HG03432 (cell line): ENCODE measurements at regions not wholly inside any gene's neighbourhood (a gene's known extent, or its start where the extent isn't known, plus 50 kb on each side); places are given as distances from the start of the nearest gene placed in this dataset.

Experiments used
- ATAC-seq: cut with Tn5 transposase; IDR thresholded peaks from one replicate; pipeline ENCODE4 v1.9.1; 2021; ENCODE audit warnings: mild to moderate bottlenecking, moderate library complexity; ENCODE audit not compliant: unreplicated experiment

GRCh38 chr14:98288825-98289224 lies 983.2 kb downstream of the BCL11B start:
- no peak for ATAC-seq

DNA sequence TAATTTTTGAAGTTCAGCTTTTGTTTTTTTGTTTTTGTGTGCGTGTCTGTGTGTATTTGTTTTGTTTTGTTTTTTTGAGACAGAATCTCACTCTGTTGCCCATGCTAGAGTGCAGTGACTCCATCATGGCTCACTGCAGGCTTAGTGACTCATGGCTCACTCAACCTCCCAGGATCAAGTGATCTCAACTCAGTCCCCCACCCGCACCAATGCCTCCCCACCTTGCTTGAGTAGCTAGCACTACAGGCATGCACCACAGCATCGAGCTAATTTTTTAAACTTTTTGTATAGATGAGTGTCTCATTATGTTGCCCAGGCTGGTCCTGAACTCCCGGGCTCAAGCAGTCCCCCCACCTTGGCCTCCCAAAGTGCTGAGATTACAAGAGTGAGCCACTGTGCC lies 981.4 kb downstream of the BCL11B start:
- ATAC-seq, result no peak

DNA sequence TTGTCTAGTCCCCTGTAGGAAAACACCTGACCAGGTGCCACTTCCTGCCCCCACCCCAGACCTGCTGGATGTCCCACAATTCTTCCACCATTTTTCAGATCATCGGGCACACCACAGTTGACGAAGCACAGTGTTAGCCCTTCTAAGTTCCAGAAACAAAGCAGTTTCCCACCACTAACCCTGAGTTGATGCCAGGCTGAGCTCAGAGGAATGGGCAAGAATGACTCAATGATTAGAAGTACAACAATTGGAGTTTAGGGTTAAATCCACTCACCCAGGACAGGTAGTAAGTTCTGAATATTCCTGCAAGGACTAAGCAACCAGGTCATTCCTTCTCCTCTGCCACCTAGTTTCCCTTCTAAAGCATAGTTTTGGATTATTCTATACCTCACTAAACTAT lies 979.8 kb downstream of the BCL11B start:
- ATAC-seq, result no peak

DNA sequence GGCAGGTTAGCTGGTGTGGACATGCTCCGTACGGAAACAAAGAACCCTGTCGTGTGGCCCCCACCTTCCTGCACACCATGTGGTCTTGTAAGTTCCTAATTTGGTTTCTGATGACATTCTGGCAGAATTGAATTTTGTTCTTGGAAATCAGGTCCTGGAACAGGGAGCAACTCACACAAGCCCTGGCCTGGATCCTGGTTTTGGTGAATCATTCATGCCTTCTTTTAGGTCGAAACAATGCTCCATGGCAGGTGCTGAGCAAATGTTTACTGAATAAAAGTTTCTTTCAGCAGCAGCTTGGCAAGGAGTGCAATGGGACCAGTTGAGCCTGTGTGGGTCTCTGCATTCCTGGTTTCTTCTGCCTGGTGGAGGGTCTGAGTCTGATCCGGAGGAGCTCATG lies 978.4 kb downstream of the BCL11B start:
- ATAC-seq, result no peak

DNA sequence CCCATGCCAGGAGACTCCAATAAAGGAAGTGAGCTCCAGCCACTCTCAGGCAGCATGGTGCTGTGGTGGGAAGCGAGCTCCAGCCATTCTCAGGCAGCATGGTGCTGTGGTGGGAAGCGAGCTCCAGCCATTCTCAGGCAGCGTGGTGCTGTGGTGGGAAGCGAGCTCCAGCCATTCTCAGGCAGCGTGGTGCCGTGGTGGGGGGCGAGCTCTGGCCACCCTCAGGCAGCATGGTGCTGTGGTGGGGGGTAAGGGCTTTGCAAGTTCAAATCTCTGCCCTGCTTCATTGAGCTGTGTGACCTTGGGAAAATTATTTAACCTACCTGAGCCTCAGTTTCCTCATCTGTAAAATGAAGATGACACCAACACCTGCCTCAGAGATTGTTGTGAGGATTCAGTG lies 975.1 kb downstream of the BCL11B start:
- ATAC-seq, result no peak

DNA sequence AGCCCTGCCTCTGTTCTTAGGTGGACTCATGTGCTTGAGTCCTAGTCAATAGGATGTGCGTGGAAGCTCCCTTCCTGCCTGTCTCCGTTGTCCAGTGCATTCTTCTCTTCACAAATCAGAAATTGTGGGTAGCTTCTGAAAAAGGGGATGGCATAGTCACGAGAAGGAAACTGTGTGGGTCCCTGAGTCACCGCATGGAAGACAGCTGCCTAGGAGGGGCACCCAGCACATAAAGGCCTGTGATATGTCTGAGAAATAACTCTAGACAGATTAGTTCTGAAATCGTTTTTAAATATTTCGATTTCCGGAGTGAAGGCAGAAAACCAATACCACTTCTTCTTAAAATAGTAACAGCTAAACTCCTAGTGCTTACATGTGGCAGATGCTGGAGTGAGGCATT lies 974.4 kb downstream of the BCL11B start:
- no peak for ATAC-seq

GRCh38 chr14:98298481-98299244 lies 973.3 kb downstream of the BCL11B start:
- no peak for ATAC-seq

DNA sequence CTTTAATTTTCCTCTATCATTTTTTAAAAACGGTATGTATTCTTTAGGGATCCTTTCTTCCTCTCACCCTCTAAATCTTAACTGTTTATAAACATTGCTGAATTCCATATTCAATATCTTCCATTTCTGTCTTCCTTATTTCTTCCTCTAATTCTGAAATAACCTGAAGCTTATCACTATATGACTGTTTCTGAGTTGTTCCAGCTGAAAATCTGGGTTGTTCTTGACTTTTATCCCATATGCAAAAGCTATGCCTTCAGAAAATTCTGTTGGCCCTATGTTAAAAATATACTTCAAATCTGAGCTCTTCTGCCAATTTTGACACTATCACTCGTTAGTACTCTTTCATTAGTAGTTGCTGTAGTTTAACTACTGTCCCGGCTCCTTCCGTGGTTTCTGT lies 970.3 kb downstream of the BCL11B start:
- no peak for ATAC-seq

DNA sequence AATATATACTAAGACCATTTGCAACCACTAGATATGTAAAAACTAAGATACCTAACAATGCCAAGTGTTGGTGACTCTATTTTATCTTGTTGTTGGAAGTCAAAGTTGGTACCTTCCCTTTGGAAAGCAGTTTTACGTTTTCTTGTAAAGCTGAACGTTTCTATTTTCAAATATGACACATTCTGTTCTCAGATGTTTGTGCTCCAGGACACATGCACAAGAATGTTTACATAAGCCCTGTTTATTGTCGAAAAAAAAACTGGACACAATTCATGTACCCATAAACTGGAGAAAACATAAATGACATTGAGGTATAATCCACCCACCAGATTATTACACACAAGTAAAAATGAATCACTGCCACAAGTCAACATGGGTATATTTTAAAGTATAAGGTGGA lies 967.4 kb downstream of the BCL11B start:
- ATAC-seq, result no peak

DNA sequence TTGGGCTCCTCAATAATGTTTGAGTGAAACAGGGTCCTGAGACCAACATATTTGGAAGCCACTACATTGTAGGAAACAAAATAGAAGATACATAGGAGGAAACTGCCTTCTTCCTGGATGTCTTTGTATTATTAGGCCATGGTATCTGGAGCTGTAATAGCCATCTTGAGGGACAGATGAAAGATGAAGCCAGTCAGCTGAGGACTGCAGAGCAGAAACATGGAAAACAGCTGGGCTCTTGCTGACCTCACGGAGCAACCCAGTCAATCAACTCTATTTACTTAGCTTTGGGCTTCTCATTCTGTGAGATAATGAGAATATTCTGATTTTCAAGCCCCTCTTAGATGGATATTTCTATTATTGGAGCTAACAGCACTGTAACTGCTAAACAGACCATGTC lies 962.4 kb downstream of the BCL11B start:
- ATAC-seq, result no peak

GRCh38 chr14:98312006-98312405 lies 960.0 kb downstream of the BCL11B start:
- no peak for ATAC-seq

DNA sequence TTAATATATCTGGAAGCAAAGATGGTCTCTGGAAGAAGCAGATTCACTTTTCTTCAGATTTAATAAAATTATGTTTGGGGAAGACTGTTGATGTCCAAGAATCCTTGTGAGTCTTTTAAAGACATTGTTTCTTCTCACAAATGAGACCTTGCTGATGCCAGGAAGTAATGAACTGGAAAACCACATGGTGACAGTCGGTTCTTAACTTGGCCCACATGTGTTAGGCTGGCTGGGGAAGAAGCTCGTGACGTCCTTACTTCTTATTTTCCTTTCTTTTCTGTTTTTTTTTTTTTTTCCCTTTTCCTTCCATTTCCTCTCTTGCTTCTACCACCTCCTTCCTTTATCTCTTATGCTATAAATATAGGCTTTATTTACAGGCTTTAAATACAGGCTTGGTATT lies 950.2 kb downstream of the BCL11B start:
- no peak for ATAC-seq

DNA sequence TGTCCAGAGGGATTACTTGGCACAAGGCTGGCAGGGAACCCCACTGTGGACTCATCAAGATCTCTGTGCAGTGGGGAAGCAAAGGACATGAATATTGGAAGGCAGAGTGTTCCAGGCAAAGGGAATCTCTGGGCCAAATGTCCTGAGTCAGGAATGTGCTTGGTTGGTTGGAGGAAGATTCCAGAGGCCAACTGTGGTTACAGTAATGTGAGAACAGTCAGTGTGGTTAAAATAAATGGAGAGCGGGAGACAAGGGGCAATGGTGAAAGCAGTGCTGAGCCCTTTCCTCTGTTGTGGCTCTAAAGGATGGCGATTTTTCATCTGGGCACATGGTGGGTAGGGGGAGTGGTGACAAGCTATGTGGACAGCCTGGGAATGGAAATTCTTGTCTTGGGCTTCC lies 948.2 kb downstream of the BCL11B start:
- ATAC-seq, result no peak

DNA sequence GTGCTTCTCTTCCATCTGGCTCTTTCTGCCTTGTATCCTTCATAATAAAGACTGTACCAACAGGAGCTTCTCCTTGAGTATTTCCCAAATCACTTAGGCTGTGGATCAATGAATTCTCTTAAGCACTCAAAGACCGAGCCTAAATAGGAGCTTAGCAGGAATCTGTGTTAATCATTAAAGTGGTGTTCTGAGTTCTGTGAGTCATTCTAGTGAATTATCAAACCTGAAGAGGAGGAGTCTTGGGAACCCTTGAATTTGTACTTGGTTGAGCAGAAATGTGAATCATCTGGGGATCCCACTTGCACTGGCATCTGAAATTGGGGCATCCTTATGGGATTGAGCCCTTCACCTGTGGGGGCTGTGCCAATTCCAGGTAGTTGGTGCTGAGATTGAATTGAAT lies 946.2 kb downstream of the BCL11B start:
- no peak for ATAC-seq

- no peak for ATAC-seq
Observed at GRCh38 chr14:98328496-98328895, 943.5 kb downstream of the BCL11B start.

DNA sequence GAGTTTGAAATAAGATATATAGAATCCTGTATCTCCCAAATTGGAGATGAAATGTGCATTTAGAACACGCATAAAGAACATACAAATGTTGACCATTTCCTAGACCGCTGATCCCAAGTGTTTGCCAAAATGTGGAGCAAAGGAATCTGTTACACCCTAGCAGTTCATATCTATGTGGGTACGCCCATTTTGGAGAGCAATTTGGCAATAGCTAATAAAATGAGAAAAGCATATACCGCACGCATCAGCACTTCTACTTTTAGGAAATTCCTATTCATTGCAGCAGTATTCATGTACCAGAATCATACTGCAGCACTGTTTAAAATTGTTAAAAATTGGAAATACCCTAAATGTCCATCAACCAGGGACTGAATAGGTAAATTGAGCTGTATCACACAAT lies 937.8 kb downstream of the BCL11B start:
- ATAC-seq, result no peak

DNA sequence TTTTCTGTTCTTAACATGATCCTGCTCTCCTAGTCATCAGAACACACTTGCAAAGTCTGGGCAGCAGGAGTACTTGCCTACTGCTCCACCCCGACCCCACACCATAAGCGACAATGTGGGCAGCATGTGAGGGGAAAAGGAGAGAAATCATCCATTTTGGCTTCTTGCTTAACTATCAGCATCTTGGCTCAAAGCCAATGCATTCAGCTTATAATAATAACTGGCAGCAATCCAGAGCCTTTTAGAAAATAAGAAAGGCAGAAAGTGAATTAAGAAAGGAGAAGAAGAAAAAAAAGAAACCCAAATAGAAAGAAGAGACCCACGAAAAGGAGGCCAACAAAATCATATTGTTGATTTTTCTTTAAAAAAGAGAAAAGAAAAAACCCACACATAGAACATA lies 930.8 kb downstream of the BCL11B start:
- no peak for ATAC-seq

DNA sequence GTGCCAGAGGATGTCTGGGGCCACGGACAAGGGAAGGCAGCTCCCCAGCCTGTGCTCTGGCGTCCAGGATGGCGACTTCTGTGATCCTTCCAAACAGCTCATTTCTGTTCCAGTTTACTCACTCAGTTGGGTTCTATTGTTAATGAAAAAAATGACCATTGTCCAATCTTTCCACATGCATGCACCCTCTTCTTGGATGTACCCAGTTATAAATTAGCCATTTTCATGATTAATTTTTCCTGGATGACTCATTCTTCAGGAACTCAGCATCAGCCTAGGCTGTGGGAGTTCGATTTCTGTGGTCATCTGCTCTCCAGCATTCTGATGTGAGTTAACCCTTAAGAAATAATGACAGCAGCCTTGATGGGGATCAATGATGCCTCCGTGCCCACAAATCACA lies 926.8 kb downstream of the BCL11B start:
- no peak for ATAC-seq

- ATAC-seq, result no peak
Observed at GRCh38 chr14:98347686-98348085, 924.3 kb downstream of the BCL11B start.

GRCh38 chr14:98348505-98348904 lies 923.5 kb downstream of the BCL11B start:
- ATAC-seq, result no peak

DNA sequence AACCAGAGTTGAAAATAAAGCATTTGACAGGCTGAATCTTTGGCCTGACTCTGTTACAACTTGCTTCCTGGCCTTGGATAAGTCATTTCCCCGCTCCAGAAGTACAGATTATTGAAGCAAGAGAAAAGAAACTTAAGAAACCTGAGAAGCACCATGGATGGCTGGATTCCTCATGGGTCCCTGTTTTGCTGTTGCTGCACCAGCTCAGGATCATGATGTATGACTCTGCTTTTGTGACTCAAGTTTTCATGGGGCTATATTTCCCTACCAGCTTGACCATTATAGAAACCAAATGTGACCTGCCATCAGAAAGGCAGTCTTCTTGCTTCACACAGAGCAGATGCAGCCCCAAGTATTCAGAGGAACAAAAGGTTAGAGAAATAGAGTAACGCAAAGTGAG lies 921.8 kb downstream of the BCL11B start:
- no peak for ATAC-seq

GRCh38 chr14:98364961-98365360 lies 907.0 kb downstream of the BCL11B start:
- no peak for ATAC-seq

GRCh38 chr14:98366429-98366828 lies 905.6 kb downstream of the BCL11B start:
- no peak for ATAC-seq
